ELR (cell line): ENCODE measurements at regions not wholly inside any gene's neighbourhood (a gene's known extent, or its start where the extent isn't known, plus 50 kb on each side); places are given as distances from the start of the nearest gene placed in this dataset.
"Not testable (repeated sequence)": the region's sequence is repeated elsewhere in the genome, so short reads cannot be mapped to it uniquely, and the experiment has no call there.

Experiments used
- DNase-seq: peaks from one replicate; pipeline ENCODE4 v3.0.0-alpha.2; 2015; ENCODE audit warnings: low read depth

GRCh38 chr1:213531369-213532310 lies 456.1 kb upstream of the PROX1 start:
- DNase-seq, result no peak

GRCh38 chr1:213533125-213533524 lies 454.6 kb upstream of the PROX1 start:
- no peak for DNase-seq

- DNase-seq, result no peak
Observed at GRCh38 chr1:213535679-213536078, 452.1 kb upstream of the PROX1 start.

- DNase-seq, result no peak
Observed at GRCh38 chr1:213538251-213538650, 449.5 kb upstream of the PROX1 start.

GRCh38 chr1:213539464-213539863 lies 448.3 kb upstream of the PROX1 start:
- no peak for DNase-seq

- no peak for DNase-seq
Observed at GRCh38 chr1:213541641-213542040, 446.1 kb upstream of the PROX1 start.

GRCh38 chr1:213545181-213545580 lies 442.6 kb upstream of the PROX1 start:
- not testable (repeated sequence) for DNase-seq

- DNase-seq, result no peak
Observed at GRCh38 chr1:213549982-213550381, 437.8 kb upstream of the PROX1 start.

- DNase-seq, result no peak
Observed at GRCh38 chr1:213550804-213551203, 437.0 kb upstream of the PROX1 start.

GRCh38 chr1:213552045-213552444 lies 435.7 kb upstream of the PROX1 start:
- no peak for DNase-seq

- no peak for DNase-seq
Observed at GRCh38 chr1:213560226-213560625, 427.5 kb upstream of the PROX1 start.

GRCh38 chr1:213561870-213562269 lies 425.9 kb upstream of the PROX1 start:
- DNase-seq, result no peak

GRCh38 chr1:213564215-213564659 lies 423.5 kb upstream of the PROX1 start:
- peak; percentile 45 for DNase-seq

GRCh38 chr1:213568929-213569815 lies 418.6 kb upstream of the PROX1 start:
- DNase-seq, result no peak

GRCh38 chr1:213569816-213570150 lies 418.0 kb upstream of the PROX1 start:
- no peak for DNase-seq

- peak; percentile 7 for DNase-seq
Observed at GRCh38 chr1:213570487-213570886, 417.3 kb upstream of the PROX1 start.

- no peak for DNase-seq
Observed at GRCh38 chr1:213571419-213571818, 416.4 kb upstream of the PROX1 start.

- no peak for DNase-seq
Observed at GRCh38 chr1:213571843-213572242, 415.9 kb upstream of the PROX1 start.

GRCh38 chr1:213572912-213573647 lies 414.7 kb upstream of the PROX1 start:
- no peak for DNase-seq

- DNase-seq, result no peak
Observed at GRCh38 chr1:213573648-213574009, 414.1 kb upstream of the PROX1 start.

GRCh38 chr1:213582976-213583567 lies 404.7 kb upstream of the PROX1 start:
- DNase-seq, result no peak

- DNase-seq, result no peak
Observed at GRCh38 chr1:213584272-213584671, 403.5 kb upstream of the PROX1 start.
